ENCODE measurements at regions not wholly inside any gene's neighbourhood (a gene's known extent, or its start where the extent isn't known, plus 50 kb on each side); places are given as distances from the start of the nearest gene placed in this dataset.
"Not testable (repeated sequence)": the region's sequence is repeated elsewhere in the genome, so short reads cannot be mapped to it uniquely, and the experiment has no call there.

- no peak for DNase-seq
Observed at GRCh38 chr20:60172346-60172984, 214.2 kb downstream of the CDH26 start.

DNA sequence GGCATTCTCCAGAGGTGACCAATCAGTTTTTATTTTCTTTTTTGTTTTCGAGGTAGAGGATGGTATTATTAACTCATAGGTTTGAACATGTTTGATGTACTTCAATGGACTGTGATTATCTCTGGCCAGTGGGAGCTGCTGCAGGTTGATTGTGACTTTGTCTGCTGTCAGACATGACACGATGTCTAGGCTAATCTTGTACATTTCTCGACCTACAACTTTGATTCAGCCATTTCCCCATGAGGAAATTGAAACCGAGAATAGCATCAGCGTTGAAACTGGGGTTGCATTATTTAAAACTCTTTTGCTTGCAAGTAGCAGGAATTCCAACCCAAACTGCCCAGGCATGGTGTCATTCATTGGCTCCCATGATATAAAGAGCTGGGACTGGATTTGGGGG lies 218.9 kb downstream of the CDH26 start:
- no peak for DNase-seq

DNA sequence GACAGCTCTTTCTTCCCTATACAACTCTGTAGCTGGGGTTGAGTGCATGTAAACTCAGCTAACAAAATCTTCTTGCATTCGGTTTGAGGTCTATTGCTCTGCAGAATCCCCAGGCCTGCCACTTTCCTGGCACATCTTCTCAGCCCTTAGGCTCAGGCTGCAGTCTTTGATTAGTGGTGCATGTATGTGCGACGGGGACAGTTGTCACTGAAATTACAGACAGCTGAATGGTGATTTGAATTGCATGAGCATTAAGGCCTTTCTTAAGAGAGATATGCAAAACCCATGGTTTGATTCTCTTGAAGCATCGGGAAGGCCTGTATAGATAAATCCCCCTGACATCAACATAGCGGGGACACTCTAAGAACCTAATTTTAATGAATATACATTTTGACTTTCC lies 222.8 kb downstream of the CDH26 start:
- no peak for DNase-seq

GRCh38 chr20:60186412-60186811 lies 228.2 kb downstream of the CDH26 start:
- DNase-seq: no peak

DNA sequence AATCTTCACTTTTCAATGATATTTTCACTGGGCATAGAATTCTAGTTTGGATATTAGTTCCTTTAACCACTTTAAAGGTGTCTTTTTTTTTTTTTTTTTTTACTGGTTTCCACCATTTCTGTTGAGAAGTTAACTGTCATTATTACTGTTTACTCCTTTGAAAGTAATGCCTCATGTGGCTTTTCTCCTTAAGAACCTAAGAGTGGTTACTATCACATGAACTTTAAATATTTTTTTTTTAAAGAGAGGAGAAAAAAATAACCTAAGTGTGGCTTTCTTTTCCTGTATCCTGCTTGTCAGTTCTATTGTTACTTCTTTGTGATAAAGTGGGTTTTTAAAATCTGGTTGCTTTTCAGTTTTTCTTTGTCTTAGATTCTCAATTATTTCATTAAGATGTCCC lies 229.5 kb downstream of the CDH26 start:
- DNase-seq: no peak

GRCh38 chr20:60191014-60191413 lies 232.8 kb downstream of the CDH26 start:
- no peak for DNase-seq

- DNase-seq: no peak
Observed at GRCh38 chr20:60192326-60192725, 234.1 kb downstream of the CDH26 start.

GRCh38 chr20:60199132-60199531 lies 240.9 kb downstream of the CDH26 start:
- DNase-seq: not testable (repeated sequence)

DNA sequence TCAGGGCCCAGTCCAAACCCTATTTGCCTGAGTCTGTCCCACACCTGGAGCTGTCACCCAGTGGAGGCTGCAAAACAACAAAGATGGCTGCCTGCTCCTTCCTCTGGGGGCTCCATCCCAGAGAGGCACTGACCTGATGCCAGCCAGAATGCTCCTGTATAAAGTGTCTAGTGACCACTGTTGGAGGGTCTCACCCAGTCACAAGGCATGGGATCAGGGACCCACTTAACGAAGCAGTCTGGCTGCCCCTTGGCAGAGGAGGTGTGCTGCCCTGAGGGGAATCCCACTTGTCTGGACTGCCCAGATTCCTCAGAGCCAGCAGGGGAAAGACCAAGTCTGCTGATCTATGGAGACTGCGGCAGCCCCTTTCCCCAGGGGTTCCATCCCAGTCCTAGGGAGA lies 241.6 kb downstream of the CDH26 start:
- no peak for DNase-seq

- DNase-seq: no peak
Observed at GRCh38 chr20:60200305-60200918, 242.2 kb downstream of the CDH26 start.

DNA sequence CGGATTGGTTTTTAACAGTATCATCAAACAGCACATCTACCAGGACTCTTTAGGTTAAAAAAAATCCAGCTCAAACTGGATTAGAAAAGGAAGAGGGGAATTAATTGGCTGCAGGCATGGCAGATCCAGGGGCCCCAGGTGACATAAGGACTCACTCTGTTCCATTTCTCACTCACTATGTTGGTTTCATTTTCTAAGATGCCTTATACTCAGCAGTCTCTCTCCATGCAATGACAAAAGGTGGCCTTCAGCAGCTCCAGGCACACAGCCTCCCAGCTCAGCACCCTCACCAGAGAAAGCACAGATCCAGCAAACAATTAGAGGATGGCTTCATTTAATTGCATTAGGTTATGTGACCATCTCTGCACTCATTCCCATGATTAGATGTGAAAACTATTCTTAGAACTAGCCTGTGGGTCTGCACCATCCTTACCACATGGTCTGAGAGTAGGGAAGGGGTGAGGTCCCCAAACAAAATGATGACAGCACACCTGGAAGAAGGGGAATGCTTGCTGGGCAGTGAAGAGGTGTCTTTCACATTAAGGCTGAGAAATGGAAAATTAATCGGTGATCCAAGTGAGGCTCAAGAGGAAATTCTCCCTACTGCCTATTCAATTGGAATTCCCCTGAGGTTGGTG lies 243.1 kb downstream of the CDH26 start:
- no peak for DNase-seq

GRCh38 chr20:60202046-60202445 lies 243.8 kb downstream of the CDH26 start:
- DNase-seq: no peak

- no peak for DNase-seq
Observed at GRCh38 chr20:60203451-60203850, 245.2 kb downstream of the CDH26 start.

DNA sequence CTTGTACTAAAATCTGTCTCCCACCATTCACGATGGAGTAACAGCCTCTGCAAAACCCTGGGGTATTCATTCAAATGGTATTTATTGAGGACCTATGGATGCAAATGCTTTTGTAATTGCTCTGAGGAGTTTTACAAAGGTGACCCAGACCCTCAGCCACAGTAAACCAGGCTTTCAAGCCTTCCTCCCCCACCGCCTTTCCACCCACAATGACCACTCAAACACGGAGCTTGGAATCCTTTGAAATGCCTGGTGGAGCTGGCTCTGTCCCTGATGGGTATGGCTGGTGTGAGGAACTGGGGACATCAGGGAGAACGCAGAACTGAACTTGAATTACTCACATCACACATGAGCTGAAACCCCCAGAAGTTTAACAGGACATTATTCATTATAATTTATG lies 246.4 kb downstream of the CDH26 start:
- no peak for DNase-seq

GRCh38 chr20:60206259-60206658 lies 248.0 kb downstream of the CDH26 start:
- DNase-seq: no peak

DNA sequence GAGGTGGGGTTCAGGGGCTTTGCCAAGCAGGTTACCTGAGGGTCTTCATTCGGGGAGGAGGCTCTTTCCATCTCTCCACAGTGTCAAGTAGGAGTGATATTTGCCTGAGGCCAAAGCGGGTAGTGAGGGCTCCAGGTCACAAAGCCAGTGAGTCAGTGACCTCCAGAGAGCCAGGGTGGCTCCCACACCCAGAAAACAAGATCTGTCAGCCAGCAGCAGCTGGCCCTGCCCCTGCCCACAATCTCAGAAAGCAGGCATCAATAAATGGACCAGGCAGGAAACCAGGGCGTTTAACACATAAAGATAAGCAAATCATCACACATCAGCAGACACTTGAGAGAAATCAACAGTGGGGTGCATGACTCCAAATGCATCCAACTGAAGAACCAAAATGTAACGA lies 250.8 kb downstream of the CDH26 start:
- DNase-seq: no peak

GRCh38 chr20:60210779-60211617 lies 252.8 kb downstream of the CDH26 start:
- DNase-seq: peak; percentile 4

- no peak for DNase-seq
Observed at GRCh38 chr20:60211618-60212463, 253.6 kb downstream of the CDH26 start.

GRCh38 chr20:60212695-60213094 lies 254.5 kb downstream of the CDH26 start:
- DNase-seq: no peak

- no peak for DNase-seq
Observed at GRCh38 chr20:60213126-60213893, 255.1 kb downstream of the CDH26 start.

GRCh38 chr20:60214901-60215815 lies 256.9 kb downstream of the CDH26 start:
- DNase-seq: no peak

Data from NCI-H1694 (cell line).